ENCODE measurements at regions not wholly inside any gene's neighbourhood (a gene's known extent, or its start where the extent isn't known, plus 50 kb on each side); places are given as distances from the start of the nearest gene placed in this dataset.

DNA sequence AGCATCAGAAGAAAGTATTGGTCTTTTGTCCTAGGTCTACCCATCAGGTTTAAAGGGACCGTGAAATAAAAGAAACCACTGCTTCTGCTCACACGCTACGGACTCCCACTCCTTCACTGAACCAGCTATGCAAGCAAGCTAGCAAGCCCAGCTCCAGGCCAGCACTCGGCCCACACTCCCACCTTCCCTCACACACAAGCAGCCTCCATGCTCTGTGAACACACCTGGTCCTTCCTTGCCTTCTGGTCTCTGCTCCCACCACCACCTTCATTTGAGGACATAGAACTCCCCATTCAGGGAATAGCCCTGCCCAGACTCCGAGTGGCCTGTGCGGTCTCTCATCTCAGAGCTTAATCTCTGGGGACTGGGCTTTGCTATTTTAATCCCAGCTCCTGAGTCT lies 436.4 kb upstream of the CDH4 start:
- H3K27me3 ChIP-seq = peaks cover 5% of the 10 kb centered on the region
- H3K4me1 ChIP-seq (ENCODE audit: control insufficient read depth in 1 of 2, insufficient read depth in 1 of 2, low read depth in 1 of 2, low read length in 1 of 2) = no peaks in the 10 kb centered on the region
- TF ChIP-seq, protein P1, sequence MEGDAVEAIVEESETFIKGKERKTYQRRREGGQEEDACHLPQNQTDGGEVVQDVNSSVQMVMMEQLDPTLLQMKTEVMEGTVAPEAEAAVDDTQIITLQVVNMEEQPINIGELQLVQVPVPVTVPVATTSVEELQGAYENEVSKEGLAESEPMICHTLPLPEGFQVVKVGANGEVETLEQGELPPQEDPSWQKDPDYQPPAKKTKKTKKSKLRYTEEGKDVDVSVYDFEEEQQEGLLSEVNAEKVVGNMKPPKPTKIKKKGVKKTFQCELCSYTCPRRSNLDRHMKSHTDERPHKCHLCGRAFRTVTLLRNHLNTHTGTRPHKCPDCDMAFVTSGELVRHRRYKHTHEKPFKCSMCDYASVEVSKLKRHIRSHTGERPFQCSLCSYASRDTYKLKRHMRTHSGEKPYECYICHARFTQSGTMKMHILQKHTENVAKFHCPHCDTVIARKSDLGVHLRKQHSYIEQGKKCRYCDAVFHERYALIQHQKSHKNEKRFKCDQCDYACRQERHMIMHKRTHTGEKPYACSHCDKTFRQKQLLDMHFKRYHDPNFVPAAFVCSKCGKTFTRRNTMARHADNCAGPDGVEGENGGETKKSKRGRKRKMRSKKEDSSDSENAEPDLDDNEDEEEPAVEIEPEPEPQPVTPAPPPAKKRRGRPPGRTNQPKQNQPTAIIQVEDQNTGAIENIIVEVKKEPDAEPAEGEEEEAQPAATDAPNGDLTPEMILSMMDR (IDR thresholded peaks at IDR 0.05) = no peak
- H3K27ac ChIP-seq = no peak overlapping the region
- H3K9me3 ChIP-seq = no peaks in the 10 kb centered on the region
- H3K36me3 ChIP-seq = no peaks in the 10 kb centered on the region
- H3K4me3 ChIP-seq (ENCODE audit: low read depth in 1 of 2, low read length in 1 of 2) = no peak overlapping the region

DNA sequence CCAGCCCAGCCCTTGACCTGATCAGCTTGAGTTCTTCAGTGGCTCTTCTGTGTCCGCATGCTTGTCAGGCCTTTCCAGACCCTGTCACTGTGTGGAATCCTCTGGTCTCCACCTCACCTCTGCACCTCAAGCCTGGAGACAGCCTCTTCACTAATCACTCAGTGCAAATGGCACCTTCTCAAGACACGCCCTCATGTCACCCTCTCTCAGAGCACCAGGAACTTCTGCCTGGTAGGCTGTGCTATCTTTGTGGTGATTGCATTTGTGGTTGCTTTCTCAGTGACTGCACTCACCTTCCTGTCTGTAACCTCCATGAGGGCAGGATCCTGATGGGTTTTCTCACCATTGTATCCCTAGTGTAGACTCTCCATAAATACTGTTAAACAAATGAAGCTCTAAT lies 435.2 kb upstream of the CDH4 start:
- Histone ChIP-seq H3K4me1 (ENCODE audit: control insufficient read depth in 1 of 2, insufficient read depth in 1 of 2, low read depth in 1 of 2, low read length in 1 of 2) (no peaks in the 10 kb centered on the region), H3K27ac (no peak overlapping the region), H3K9me3 (no peaks in the 10 kb centered on the region), H3K4me3 (ENCODE audit: low read depth in 1 of 2, low read length in 1 of 2) (no peak overlapping the region), H3K27me3 (peaks cover 10% of the 10 kb centered on the region), H3K36me3 (no peaks in the 10 kb centered on the region)
- TF ChIP-seq, protein P1 (IDR thresholded peaks at IDR 0.05) = no peak

DNA sequence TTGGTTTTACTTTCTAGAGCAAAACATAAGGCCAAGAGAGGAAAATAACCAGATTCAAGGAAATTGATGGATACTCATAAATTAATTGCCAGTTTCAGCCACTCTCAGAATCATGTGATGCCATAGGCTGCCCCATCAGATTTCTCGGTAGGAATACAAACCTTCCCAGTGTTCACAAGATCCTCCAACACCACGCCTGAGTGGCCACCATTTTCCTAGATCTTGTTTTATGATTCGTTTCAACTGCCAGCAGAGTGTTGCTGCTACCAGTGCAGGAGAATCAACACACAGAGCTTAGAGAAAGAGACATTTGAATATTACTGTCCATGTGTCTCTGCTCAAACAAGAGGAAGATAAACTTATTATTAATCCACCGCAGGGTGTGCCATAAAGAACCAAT lies 434.2 kb upstream of the CDH4 start:
- Histone ChIP-seq H3K36me3 (no peaks in the 10 kb centered on the region), H3K27ac (no peak overlapping the region), H3K4me1 (ENCODE audit: control insufficient read depth in 1 of 2, insufficient read depth in 1 of 2, low read depth in 1 of 2, low read length in 1 of 2) (no peaks in the 10 kb centered on the region), H3K9me3 (no peaks in the 10 kb centered on the region), H3K27me3 (peaks cover 10% of the 10 kb centered on the region), H3K4me3 (ENCODE audit: low read depth in 1 of 2, low read length in 1 of 2) (no peak overlapping the region)
- TF ChIP-seq, protein P1 (IDR thresholded peaks at IDR 0.05) = no peak

DNA sequence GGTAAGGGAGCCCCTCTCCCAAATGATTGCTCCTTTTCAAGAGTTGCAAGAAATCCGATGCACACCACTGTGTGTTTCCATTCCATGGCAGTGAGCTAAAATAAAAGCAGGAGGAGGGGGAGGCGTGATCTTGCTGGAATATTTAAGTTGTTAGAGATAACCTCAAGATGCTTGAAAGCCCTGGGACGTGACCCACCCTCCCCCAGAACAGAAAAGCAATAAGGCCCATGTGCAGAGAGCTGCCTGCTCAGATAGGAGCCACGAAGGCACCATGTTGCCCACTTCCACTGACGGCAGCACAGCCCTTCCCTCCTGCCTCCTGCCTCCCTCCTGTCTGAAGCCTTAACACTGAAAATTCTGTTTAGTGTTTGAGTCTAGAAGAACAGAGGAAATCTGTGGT lies 432.6 kb upstream of the CDH4 start:
- TF ChIP-seq, protein P1 (IDR thresholded peaks at IDR 0.05) = no peak
- no peak overlapping the region for H3K4me3 ChIP-seq (ENCODE audit: low read depth in 1 of 2, low read length in 1 of 2)
- no peaks in the 10 kb centered on the region for H3K9me3 ChIP-seq
- H3K27ac ChIP-seq = no peak overlapping the region
- H3K36me3 ChIP-seq = no peaks in the 10 kb centered on the region
- H3K4me1 ChIP-seq (ENCODE audit: control insufficient read depth in 1 of 2, insufficient read depth in 1 of 2, low read depth in 1 of 2, low read length in 1 of 2) = no peaks in the 10 kb centered on the region
- H3K27me3 ChIP-seq = peaks cover 10% of the 10 kb centered on the region

DNA sequence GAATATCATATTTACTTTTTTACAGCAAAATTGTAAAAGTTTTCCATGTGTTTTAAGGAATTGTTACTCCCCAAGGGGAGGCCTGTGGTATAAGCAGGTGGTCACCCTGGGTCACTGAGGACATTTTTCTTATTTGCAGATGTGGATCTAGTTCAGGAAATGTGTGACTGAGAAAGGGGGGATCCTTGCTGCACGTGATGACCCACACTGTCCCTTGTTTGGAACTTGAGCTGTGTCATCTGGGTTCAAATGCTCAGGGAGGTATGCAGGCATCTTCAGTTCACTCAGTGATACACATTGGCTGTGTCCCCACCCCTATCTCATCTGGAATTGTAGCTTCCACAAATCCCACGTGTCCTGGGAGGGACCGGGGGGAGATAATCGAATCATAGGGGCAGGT lies 431.9 kb upstream of the CDH4 start:
- Histone ChIP-seq H3K9me3 (no peaks in the 10 kb centered on the region), H3K27ac (no peak overlapping the region), H3K36me3 (no peaks in the 10 kb centered on the region), H3K27me3 (peaks cover 10% of the 10 kb centered on the region), H3K4me1 (ENCODE audit: control insufficient read depth in 1 of 2, insufficient read depth in 1 of 2, low read depth in 1 of 2, low read length in 1 of 2) (no peaks in the 10 kb centered on the region), H3K4me3 (ENCODE audit: low read depth in 1 of 2, low read length in 1 of 2) (no peak overlapping the region)
- TF ChIP-seq, protein P1 (IDR thresholded peaks at IDR 0.05) = no peak

DNA sequence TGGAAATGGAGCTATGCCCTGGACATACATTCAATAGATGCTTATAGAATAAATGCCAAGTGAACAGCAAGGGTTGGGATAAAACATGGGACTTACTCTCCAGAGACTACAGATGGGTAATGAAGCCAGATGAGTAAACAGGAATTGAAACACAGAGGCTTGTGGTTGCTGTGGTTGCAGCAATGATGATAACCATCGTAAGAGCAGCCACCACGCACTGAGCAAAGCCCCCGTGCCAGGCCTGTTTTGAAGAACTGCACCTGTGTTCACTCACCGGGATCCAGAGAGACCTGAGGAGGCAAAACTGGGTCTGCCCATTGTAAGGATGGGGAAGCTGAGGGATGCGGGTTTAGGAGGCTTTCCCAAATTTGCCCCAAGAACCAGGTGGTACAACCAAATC lies 431.1 kb upstream of the CDH4 start:
- no peaks in the 10 kb centered on the region for H3K9me3 ChIP-seq

More for the DNA sequence above, 431.1 kb upstream of the CDH4 start:
- H3K4me3 ChIP-seq (ENCODE audit: low read depth in 1 of 2, low read length in 1 of 2) = no peak overlapping the region
- TF ChIP-seq, protein P1 (IDR thresholded peaks at IDR 0.05) = no peak
- no peaks in the 10 kb centered on the region for H3K4me1 ChIP-seq (ENCODE audit: control insufficient read depth in 1 of 2, insufficient read depth in 1 of 2, low read depth in 1 of 2, low read length in 1 of 2)
- peaks cover 10% of the 10 kb centered on the region for H3K27me3 ChIP-seq
- H3K27ac ChIP-seq = no peak overlapping the region
- no peaks in the 10 kb centered on the region for H3K36me3 ChIP-seq
